ENCODE measurements at regions not wholly inside any gene's neighbourhood (a gene's known extent, or its start where the extent isn't known, plus 50 kb on each side); places are given as distances from the start of the nearest gene placed in this dataset.

- no peaks in the 10 kb centered on the region for H3K27me3 ChIP-seq (ENCODE audit: control insufficient read depth, extremely low read depth, insufficient read depth, low read length)
- no peaks in the 10 kb centered on the region for H3K4me1 ChIP-seq (ENCODE audit: control insufficient read depth, extremely low read depth, insufficient read depth, low read length)
- no peaks in the 10 kb centered on the region for H3K9me3 ChIP-seq (ENCODE audit: control insufficient read depth, low read depth, low read length)
- dilution Hi-C loops (cut with MboI; ENCODE audit: extremely low pct_ligation_motif_present, low sequenced_read_pairs) = no loop called here
- no peak overlapping the region for H3K27ac ChIP-seq (ENCODE audit: control insufficient read depth, insufficient read depth, low read length)
- H2AFZ ChIP-seq (ENCODE audit: control insufficient read depth, low read length) = no peak overlapping the region
- H3K9me1 ChIP-seq (ENCODE audit: control insufficient read depth, extremely low read depth, insufficient read depth, low read length) = no peaks in the 10 kb centered on the region
- no peak overlapping the region for H3K9ac ChIP-seq (ENCODE audit: control insufficient read depth, extremely low read depth, insufficient read depth, low read length)
- no peak overlapping the region for H3K4me3 ChIP-seq (ENCODE audit: control insufficient read depth in 2 of 3, extremely low read depth in 1 of 3, insufficient read depth in 2 of 3, low read depth in 1 of 3, low read length in 3 of 3)
- H3K4me2 ChIP-seq (ENCODE audit: control insufficient read depth, extremely low read depth, insufficient read depth, low read depth, low read length) = no peak overlapping the region
- TF ChIP-seq CTCF (optimal IDR thresholded peaks at IDR 0.05 in 1 of 3, IDR thresholded peaks at IDR 0.05 in 1 of 3, conservative IDR thresholded peaks at IDR 0.05 in 1 of 3; ENCODE audit: extremely low read depth in 1 of 3, insufficient read depth in 2 of 3, low read length in 3 of 3) (no peak), EZH2 (IDR thresholded peaks at IDR 0.05; ENCODE audit: low read length) (no peak)
- H4K20me1 ChIP-seq (ENCODE audit: control insufficient read depth, extremely low read depth, insufficient read depth, low read length) = no peaks in the 10 kb centered on the region
- FAIRE-seq = no peak
- H3K36me3 ChIP-seq (ENCODE audit: control insufficient read depth in 2 of 2, extremely low read depth in 1 of 2, insufficient read depth in 2 of 2, low read length in 2 of 2) = no peaks in the 10 kb centered on the region
- no peaks in the 10 kb centered on the region for H3K79me2 ChIP-seq (ENCODE audit: control insufficient read depth, insufficient read depth, low read length)
- DNase-seq (ENCODE audit: low read depth, low spot score) = no peak
Measured at GRCh38 chr18:64245126-64245861, 96.4 kb upstream of the LINC00305 start.

- no peaks in the 10 kb centered on the region for H3K9me3 ChIP-seq (ENCODE audit: control insufficient read depth, low read depth, low read length)
- DNase-seq (ENCODE audit: low read depth, low spot score) = no peak
- no peak overlapping the region for H3K4me2 ChIP-seq (ENCODE audit: control insufficient read depth, extremely low read depth, insufficient read depth, low read depth, low read length)
- H3K79me2 ChIP-seq (ENCODE audit: control insufficient read depth, insufficient read depth, low read length) = no peaks in the 10 kb centered on the region
- H4K20me1 ChIP-seq (ENCODE audit: control insufficient read depth, extremely low read depth, insufficient read depth, low read length) = no peaks in the 10 kb centered on the region
- H3K4me3 ChIP-seq (ENCODE audit: control insufficient read depth in 2 of 3, extremely low read depth in 1 of 3, insufficient read depth in 2 of 3, low read depth in 1 of 3, low read length in 3 of 3) = no peak overlapping the region
- TF ChIP-seq CTCF (optimal IDR thresholded peaks at IDR 0.05 in 1 of 3, IDR thresholded peaks at IDR 0.05 in 1 of 3, conservative IDR thresholded peaks at IDR 0.05 in 1 of 3; ENCODE audit: extremely low read depth in 1 of 3, insufficient read depth in 2 of 3, low read length in 3 of 3) (no peak), EZH2 (IDR thresholded peaks at IDR 0.05; ENCODE audit: low read length) (no peak)
- no peak overlapping the region for H2AFZ ChIP-seq (ENCODE audit: control insufficient read depth, low read length)
- H3K27me3 ChIP-seq (ENCODE audit: control insufficient read depth, extremely low read depth, insufficient read depth, low read length) = no peaks in the 10 kb centered on the region
- dilution Hi-C loops (cut with MboI; ENCODE audit: extremely low pct_ligation_motif_present, low sequenced_read_pairs) = no loop called here
- no peaks in the 10 kb centered on the region for H3K4me1 ChIP-seq (ENCODE audit: control insufficient read depth, extremely low read depth, insufficient read depth, low read length)
- no peak overlapping the region for H3K27ac ChIP-seq (ENCODE audit: control insufficient read depth, insufficient read depth, low read length)
- no peak for FAIRE-seq
- no peaks in the 10 kb centered on the region for H3K9me1 ChIP-seq (ENCODE audit: control insufficient read depth, extremely low read depth, insufficient read depth, low read length)
- H3K9ac ChIP-seq (ENCODE audit: control insufficient read depth, extremely low read depth, insufficient read depth, low read length) = no peak overlapping the region
- no peaks in the 10 kb centered on the region for H3K36me3 ChIP-seq (ENCODE audit: control insufficient read depth in 2 of 2, extremely low read depth in 1 of 2, insufficient read depth in 2 of 2, low read length in 2 of 2)
Measured at GRCh38 chr18:64244571-64244970, 95.7 kb upstream of the LINC00305 start.

Data from keratinocyte (primary cell).